ENCODE measurements at regions not wholly inside any gene's neighbourhood (a gene's known extent, or its start where the extent isn't known, plus 50 kb on each side); places are given as distances from the start of the nearest gene placed in this dataset.

DNA sequence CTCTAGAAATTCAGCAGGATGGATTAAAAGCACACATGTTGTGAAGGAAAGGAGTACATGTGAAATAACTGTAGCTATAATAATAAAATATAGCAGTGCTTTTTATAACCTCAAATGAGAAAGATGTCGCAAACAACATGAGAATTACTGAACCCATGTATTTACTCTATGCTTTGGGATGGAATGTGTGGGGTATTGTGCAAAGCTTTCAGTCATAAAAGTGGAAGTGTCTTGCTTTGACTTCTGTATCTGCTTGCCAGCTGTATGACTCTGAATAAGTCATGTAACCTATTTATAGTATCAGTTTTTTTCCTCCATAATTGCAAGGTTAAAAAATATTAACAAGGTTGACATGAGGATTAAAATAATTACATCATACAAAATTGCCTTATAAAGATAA is 519.3 kb upstream of the CADM2 start:
- DNase-seq (ENCODE audit: low spot score) = no peak

DNA sequence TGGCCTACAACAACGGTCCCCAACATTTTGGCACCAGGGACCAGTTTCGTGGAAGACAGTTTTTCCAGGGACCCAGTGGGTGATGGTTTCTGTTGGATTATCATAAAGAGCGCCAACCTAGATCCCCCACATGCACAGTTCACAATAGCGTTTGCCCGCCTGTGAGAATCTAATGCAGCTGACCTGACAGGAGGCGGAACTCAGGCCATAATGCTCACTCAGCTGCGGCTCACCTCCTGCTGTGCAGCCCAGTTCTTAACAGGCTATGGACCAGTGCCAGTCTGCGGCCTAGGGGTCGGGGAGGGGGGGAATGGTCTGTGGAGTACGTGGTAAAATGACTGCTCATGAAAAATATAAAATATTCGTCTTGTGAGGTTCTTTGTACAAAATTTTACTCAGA is 518.5 kb upstream of the CADM2 start:
- DNase-seq (ENCODE audit: low spot score) = no peak

DNA sequence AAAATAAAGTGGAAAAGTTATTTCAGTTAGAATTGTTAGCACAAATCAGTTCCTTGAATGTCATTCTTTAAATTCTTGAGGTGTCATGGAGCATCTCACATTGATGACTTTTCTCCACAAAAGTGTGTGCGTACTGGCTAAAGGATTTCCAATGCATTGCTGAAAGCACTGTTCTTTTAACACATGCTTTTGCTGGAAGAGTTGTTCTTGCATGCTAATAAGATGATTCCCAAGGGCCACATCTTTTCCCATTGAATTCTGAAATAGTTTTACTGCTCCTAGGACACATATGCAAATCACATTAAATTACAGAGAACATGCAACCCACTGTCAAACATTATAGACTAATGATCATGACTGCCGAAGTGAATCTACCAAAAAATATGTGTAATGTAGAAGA is 516.3 kb upstream of the CADM2 start:
- DNase-seq (ENCODE audit: low spot score) = no peak

DNA sequence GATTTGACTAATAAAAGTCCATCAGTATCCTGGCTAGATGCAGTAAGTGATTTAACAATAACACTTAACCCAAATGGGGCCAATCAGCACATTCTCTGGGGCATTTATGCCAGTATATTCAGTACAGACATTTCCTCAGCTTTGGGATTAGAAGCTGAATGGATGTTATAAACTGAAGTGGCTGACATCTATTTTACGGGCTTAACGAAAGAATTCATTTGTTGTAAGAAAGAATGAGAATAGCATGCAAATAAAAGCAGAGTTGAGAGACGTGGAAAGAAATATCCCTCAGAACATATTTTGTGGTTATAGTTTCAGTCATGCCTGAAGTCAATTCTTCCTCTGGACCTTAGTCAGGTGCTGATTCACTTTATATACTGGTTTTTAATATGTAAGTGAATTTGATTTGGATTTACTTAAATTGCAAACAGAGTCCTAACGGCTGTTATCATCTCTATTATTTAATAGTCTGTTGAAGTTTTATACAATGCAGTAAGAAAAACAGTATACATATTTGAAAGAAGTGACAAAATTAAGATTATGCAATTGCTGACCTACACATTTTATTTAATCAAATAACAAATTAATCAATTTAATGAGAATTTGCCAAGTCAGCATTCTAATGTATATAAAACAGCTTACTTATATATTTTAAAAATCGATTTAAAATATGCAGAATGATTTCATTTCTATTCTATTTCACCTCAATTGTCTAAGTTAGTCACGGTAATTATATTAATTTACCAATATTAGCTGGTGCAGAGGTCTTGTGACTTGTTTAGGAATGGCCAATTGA is 513.9 kb upstream of the CADM2 start:
- DNase-seq (ENCODE audit: low spot score) = no peak

DNA sequence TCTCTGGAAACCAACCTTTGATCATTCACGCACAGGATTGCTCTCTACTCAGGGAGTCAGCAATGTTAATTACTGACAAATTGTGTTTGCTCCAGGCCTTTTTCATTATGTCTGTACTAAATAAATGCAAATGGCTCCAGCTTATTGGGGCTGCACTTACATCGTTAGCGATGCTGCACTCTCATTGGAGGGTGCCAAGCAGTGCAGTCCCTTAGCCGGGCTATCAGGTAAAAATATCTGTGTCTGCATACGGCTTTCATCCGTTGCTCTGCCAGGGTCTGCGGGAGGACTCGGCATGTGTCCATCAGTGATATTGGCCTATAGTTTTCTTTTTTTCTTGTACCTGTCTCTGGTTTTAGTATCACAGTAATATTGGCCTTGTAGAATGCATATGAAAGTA is 471.5 kb upstream of the CADM2 start:
- DNase-seq (ENCODE audit: low spot score) = no peak

DNA sequence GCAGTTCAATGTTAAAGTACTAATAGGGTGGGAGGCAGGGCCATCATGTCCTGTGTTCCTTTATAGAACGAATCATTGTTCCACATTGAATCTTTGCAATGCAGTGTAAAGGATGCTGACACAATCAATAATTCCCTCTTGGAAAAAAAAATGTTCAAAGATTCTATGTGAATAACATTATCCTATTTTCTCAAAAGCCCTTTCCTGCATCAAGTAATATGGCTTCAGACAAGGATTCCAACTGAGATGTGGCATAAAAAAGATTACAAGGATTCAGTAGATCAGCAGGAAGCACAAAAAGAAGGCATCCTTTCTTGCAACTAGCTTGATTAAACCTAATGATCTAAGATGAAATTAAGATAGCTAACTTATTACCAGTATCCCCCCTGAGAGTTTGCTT is 454.0 kb upstream of the CADM2 start:
- no peak for DNase-seq (ENCODE audit: low spot score)

DNA sequence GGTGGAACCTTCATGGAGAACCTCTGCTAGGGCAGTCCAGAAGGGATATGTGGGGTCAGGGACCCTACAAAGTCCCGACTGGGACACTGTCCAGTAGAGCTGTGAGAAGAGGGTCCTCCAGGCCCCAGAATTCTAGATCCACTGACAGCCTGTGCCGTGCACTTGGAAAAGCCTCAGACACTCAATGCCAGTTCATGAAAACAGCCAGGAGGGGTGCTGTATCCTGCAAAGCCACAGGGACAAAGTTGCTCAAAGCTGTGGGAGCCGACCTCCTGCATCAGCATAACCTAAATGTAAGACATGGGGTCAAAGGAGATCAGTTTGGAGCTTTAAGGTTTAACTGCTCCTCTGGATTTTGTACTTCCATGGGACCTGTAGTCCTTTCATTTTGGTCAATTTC is 448.8 kb upstream of the CADM2 start:
- DNase-seq (ENCODE audit: low spot score) = no peak

DNA sequence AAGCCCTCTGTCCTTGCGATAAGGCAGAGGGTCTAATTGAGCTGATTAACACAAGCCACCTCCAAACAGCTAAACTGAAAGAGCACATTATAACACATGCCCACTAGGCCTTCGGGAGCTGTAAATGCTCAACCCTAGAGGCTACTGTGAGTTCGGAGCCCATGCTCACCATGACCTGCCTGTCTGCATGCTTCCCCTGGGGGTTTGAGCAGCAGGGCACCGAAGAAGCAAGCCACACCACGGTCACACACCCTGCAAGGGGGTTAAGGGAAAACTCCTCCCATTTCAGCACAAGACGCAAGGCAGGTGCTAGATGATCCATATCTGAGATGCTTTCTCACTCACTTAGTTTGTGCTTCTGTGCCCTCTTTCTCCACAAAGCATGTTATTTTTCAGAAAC is 435.9 kb upstream of the CADM2 start:
- DNase-seq (ENCODE audit: low spot score) = no peak

DNA sequence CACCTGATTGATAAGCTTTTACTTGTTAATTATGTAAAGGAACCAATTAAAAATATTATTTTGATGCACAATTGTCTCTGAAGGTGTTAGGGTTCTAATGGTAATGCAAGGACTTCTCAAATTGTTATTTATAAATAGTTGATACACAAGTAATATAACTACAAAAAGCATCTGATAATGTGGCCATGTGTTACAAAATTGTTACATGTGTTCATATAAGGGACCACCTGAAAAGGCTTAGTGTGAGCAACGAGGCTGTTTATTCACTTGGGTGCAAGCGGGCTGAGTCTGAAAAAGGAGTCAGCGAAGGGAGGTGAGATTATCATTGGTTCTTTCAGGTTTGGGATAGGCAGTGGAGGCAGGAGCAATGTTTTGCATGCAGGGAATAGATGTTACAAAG is 421.9 kb upstream of the CADM2 start:
- no peak for DNase-seq (ENCODE audit: low spot score)

DNA sequence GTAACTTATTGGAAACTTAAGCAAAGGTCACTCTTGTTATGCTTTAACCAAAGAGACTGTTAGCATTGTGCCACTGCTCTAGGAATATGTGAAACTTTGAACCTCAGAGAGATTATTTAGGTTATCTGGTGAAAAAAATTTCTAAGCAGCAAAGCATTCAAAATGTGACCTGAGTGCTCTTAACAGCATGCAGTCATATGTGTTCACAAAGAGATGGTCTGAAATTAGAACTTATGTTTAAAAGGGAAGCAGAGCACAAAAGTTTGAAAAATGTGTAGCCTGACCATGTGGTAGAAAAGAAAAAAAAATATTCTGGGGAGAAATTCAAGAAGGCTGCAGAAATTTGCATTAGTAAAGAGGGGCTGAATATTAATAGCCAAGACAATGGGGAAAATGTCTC is 420.2 kb upstream of the CADM2 start:
- no peak for DNase-seq (ENCODE audit: low spot score)

DNA sequence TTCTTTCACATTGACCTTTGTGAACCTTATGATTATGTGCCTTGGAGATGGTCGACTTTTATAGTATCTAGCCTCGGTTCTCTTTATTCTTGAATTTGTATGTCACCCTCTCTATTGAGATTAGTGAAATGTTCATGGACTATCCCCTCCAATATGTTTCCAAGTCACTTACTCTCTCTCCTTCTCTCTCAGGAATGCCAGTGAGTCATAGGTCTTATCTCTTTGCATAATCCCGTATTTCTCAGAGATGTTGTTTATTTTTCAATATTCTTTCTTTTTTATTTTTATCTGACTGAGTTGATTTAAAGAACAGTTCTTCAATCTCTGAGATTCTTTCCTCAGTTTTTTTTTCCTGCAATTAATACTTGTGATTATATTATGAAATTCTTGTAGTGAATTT is 411.6 kb upstream of the CADM2 start:
- peak; percentile 5 for DNase-seq (ENCODE audit: low spot score)

DNA sequence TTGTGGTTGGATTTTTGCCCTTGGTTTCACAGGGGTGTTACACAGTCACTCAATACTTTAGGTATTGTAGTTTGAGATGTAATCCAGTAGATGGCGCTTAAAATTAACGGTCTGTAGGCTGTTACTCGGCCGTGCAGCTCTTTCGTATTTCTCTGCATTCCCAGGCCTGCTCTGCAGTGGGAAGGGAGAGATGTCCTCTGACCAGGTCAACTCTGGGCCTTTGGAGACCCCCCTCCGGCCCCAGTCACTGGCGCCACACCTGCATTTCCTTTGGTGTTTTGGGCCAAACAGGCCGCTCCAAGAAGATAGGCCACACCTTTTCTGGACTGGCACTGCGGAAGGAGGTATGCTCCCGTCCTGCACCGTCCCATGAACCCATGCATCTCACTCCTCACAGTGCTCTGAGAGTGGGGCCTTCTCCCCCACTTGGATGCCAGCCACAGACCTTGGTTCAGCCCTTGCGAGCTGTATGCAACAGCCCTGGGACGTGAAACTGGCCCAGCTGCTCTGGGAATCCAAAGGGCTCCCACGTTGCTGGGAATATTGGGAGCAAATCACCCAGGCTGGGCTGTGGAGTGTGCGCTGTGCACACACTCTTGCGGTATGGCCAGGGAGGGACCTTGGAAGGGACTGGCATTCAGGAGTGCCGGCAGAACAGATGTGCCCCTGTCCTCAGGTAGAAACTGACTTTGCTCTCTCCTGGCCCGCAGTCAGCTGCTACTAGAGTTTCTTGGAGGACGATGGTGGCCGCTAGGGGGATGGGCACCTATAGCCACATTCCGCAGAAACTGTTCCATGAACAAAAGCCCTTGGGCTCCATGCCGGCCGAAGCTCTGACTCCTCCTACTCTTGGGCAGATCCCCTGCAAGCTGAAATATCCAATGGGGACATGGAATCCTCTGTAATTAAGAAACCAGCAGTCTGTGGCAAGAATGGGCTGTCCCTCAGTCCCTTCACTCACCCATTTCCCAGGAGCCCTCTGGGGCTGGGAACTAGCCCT is 410.5 kb upstream of the CADM2 start:
- DNase-seq (ENCODE audit: low spot score) = peak; percentile 81

DNA sequence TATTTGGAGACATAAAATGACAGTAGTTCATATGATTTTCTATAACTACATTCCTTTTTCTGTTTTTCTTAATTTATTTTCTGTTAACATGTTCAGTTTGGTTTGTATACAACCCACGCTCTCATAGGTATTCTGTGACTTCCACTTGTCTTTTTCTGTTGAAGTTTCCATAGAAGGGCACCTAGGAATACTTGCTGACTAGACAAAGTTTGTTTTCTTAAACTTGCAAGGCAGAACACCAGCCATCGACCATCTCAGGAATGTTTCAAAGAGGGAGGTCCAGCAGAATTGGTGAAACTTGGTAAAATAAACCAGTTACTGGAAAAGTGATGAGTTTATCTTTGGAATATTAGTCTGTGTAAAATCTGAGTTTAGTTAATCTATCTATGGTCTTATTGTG is 403.2 kb upstream of the CADM2 start:
- no peak for DNase-seq (ENCODE audit: low spot score)

DNA sequence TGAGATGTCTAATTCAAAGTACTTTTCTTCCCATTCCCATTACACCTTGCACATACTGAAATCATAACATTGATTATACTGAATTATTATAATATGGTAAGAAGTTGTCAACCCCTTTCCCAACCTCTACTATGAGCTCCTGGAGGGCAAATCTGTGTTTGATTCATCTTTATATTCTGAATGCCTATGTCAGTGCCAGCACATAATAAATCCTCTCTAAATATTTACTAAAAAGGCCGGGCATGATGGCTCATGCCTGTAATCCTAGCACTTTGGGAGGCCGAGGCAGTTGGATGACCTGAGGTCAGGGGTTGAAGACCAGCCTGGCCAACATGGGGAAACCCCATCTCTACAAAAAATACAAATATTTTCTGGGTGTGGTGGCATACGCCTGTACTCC is 392.5 kb upstream of the CADM2 start:
- DNase-seq (ENCODE audit: low spot score) = no peak

DNA sequence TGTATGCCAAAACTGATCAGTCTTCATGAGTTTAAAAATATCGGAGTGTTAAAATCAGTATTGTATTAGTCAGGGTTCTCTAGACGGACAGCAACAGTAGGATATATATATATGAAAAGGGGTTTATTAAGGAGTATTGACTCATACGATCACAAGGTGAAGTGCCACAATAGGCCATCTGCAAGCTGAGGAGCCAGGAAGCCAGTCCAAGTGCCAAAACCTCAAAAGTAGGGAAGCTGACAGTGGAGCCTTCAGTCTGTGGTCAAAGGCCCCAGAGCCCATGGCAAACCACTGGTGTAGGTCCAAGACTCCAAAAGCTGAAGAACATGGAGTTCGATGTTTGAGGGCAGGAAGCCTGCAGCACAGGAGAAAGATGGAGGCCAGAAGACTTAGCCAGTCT is 391.0 kb upstream of the CADM2 start:
- no peak for DNase-seq (ENCODE audit: low spot score)

DNA sequence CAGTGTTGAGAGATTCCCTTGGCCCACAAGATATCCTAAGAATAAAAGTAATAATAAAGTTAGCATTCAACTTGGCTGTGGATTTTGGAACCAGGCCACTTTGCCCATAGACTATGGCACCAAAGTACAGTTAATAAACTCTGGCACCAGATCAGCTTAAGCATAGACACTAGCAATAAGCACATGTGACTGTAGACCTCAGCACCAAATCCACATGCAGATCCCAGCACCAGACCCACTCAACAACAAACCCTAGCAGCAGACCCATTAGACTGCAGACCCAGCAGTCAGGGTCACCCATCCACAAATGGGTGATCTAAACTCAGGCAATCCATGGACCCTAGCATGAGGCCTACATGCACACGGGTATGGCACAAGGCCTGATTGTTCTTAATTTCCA is 384.8 kb upstream of the CADM2 start:
- no peak for DNase-seq (ENCODE audit: low spot score)

DNA sequence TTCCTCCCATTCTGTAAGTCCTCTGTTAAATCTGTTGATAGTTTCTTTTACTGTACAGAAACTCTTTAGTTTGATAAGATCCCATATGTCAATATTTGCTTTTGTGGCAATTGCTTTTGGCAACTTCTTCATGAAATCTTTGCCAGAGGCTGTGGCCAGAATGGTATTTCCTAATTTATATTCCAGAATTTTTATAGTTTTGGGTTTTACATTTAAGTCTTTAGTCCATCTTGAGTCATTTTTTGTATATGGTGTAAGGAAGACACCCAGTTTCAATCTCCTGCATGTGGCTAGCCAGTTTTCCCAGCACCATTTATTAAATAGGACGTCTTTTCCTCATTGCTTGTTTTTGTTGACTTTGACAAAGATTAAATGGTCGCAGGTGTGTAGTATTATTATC is 372.4 kb upstream of the CADM2 start:
- no peak for DNase-seq (ENCODE audit: low spot score)

DNA sequence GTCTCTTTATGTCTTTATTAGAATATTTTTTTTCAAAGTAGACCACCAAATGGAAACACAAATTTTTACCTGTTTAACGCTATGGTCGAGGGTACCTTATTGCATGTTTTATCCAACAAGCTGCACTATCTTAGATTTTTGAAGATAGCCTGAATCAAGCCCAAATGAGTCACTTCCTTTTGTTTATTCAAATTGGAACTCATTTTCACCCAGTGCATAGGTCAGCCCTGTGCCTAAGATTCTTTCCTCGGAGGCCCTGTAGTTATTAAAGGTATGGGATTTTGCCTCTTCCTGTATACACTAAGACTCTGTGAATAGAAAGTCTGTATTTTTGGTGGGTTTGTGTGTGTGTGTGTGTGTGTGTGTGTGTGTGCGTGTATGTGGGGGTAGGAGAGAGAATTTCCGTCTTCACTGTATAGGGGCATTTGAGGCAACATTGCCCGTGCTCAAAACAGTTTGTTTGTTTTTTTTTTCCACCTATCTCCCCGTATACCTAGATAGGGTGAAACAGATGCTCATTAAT is 358.0 kb upstream of the CADM2 start:
- no peak for DNase-seq (ENCODE audit: low spot score)

DNA sequence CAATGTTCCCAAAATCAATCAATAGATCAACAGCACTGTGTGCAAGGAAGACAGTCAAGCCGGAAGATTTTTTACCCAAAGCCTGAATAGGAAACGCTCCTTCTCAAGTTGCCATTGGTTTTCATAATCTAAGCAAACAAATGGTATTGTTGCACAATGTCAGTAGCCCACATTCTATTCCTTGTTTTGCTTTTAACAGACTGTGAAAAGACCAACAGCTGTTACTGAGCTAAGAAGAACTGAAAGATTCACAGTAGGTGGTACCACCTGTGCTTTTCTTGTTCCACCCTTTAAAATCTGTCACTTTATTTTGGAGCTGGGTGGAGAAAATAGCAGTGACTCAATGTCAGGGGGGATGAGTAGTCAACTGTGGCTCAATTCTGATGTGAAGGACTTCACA is 357.5 kb upstream of the CADM2 start:
- DNase-seq (ENCODE audit: low spot score) = no peak

DNA sequence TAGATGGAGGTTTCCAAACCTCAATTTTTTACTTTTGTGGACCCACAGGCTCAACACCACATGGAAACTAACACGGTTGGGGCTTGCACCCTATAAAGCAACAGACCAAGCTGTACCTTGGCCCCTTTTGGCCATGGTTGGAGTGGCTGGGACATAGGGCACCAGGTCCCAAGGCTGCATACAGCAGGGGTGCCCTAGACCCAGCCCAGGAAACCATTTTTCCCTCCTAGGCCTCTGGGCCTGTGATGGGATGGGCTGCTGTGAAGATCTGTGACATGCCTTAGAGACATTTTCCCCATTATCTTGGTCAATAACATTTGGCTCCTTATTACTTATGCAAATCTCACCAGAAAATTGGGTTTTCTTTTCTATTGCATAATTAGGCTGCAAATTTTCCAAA is 337.0 kb upstream of the CADM2 start:
- no peak for DNase-seq (ENCODE audit: low spot score)

DNA sequence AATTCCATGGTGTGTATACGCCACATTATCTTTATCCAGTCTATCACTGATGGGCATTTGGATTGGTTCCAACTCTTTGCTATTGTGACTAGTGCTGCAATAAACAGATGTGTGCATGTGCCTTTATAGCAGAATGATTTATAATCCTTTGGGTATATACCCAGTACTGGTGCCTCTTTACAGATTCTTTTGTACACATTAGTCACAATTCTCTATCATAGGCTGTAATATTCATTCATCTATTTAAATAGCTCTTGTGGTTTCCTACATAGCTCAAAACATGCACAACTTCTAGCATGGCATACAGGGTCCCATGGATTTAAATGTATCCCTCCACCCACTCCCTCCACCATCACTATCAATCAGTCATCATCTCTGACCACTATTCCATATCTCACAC is 324.1 kb upstream of the CADM2 start:
- no peak for DNase-seq (ENCODE audit: low spot score)

DNA sequence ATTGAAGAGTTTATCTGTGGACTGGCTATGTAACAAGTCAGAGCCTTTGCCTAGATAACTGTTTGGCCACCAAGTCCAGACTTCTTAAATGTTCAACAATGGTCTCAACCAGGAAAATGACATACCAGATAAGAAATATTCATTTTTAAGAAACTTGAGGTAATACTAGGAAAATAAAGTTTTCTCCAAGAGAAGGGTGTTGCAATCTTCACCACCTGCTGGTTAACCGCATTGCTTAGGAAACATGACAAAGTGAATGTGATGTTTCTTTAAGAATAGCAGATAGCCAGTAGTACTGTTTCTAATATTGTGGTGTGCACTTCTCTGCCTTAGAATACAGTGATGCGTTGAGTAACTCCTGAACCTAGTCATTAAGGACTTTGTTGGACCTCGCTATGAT is 321.5 kb upstream of the CADM2 start:
- no peak for DNase-seq (ENCODE audit: low spot score)

DNA sequence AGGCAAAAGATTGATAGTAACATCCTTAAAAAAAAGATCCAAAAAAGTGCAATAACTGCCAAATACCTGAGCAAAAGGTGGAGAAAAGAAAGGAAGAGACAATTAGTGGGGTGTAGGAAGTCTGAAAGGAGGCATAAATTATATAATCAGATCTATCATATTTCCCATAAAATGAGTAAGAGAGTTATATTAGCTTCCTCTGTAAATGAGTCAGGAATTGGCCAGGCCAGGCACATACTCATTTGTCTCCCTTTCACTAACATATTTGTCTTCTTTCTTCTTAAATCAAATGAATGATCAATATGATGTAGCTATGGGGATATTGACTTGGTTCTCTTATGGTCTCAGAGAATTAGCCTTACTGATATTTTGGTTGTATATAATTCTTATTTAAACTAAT is 292.3 kb upstream of the CADM2 start:
- DNase-seq (ENCODE audit: low spot score) = no peak
